GM21717 (cell line): ENCODE measurements at regions not wholly inside any gene's neighbourhood (a gene's known extent, or its start where the extent isn't known, plus 50 kb on each side); places are given as distances from the start of the nearest gene placed in this dataset.

ENCODE experiments used
- ATAC-seq: cut with Tn5 transposase; IDR thresholded peaks from one replicate; pipeline ENCODE4 v1.9.1; 2021; ENCODE audit warnings: mild to moderate bottlenecking, moderate library complexity; ENCODE audit not compliant: unreplicated experiment

GRCh38 chr9:105860516-105860915 lies 166.2 kb downstream of the TMEM38B start:
- ATAC-seq, result no peak

- no peak for ATAC-seq
Measured at GRCh38 chr9:105861972-105862371, 167.6 kb downstream of the TMEM38B start.

- no peak for ATAC-seq
Measured at GRCh38 chr9:105864248-105864898, 170.0 kb downstream of the TMEM38B start.

GRCh38 chr9:105865285-105865684 lies 170.9 kb downstream of the TMEM38B start:
- ATAC-seq, result no peak

GRCh38 chr9:105871540-105871939 lies 177.2 kb downstream of the TMEM38B start:
- no peak for ATAC-seq

- no peak for ATAC-seq
Measured at GRCh38 chr9:105873801-105874200, 179.5 kb downstream of the TMEM38B start.

- no peak for ATAC-seq
Measured at GRCh38 chr9:105877721-105878120, 183.4 kb downstream of the TMEM38B start.

- no peak for ATAC-seq
Measured at GRCh38 chr9:105879181-105879580, 184.8 kb downstream of the TMEM38B start.

GRCh38 chr9:105880517-105880916 lies 186.2 kb downstream of the TMEM38B start:
- ATAC-seq, result no peak

GRCh38 chr9:105881021-105881420 lies 186.7 kb downstream of the TMEM38B start:
- ATAC-seq, result no peak

GRCh38 chr9:105881654-105882349 lies 187.5 kb downstream of the TMEM38B start:
- peak; percentile 56 for ATAC-seq

- ATAC-seq, result peak; percentile 89
Measured at GRCh38 chr9:105883847-105884246, 189.5 kb downstream of the TMEM38B start.

GRCh38 chr9:105884416-105884815 lies 190.1 kb downstream of the TMEM38B start:
- no peak for ATAC-seq

- ATAC-seq, result no peak
Measured at GRCh38 chr9:105886136-105886535, 191.8 kb downstream of the TMEM38B start.

GRCh38 chr9:105887679-105888078 lies 193.3 kb downstream of the TMEM38B start:
- no peak for ATAC-seq

- ATAC-seq, result no peak
Measured at GRCh38 chr9:105890046-105890822, 195.9 kb downstream of the TMEM38B start.

- ATAC-seq, result no peak
Measured at GRCh38 chr9:105900123-105900522, 205.8 kb downstream of the TMEM38B start.

GRCh38 chr9:105901514-105902109 lies 207.3 kb downstream of the TMEM38B start:
- peak; percentile 59 for ATAC-seq

GRCh38 chr9:105908069-105908468 lies 213.7 kb downstream of the TMEM38B start:
- no peak for ATAC-seq

- no peak for ATAC-seq
Measured at GRCh38 chr9:105911104-105911911, 217.0 kb downstream of the TMEM38B start.
